PC-9 (cell line): ENCODE measurements at regions not wholly inside any gene's neighbourhood (a gene's known extent, or its start where the extent isn't known, plus 50 kb on each side); places are given as distances from the start of the nearest gene placed in this dataset.

Experiments used
- BruUV-seq: library from RNA; stranded (reverse); fragments of 400-500 nt; replicated peaks from 2 replicates; lab custom pipeline; 2021; lab: Mats Ljungman, UMichigan
- CTCF ChIA-PET: fragments of 300-600 bp; sonication (Branson Sonifier 250); formaldehyde crosslinking; loops from one replicate; lab custom pipeline; 2022; ENCODE audit warnings: antibody characterized with exemption; lab: Charles Lee
- POLR2A ChIA-PET: fragments of 300-600 bp; sonication (Branson Sonifier 250); formaldehyde crosslinking; loops from one replicate; lab custom pipeline; 2022; ENCODE audit warnings: antibody characterized with exemption; ENCODE audit not compliant: unreplicated experiment; lab: Charles Lee
- DNase-seq, 2 experiments: peaks; one replicate each; pipeline versions ENCODE4 v3.0.0 to v3.0.0-alpha.2; 2015 to 2022; ENCODE audit warnings: mixed read lengths in 1 of 2
- H2AFZ ChIP-seq: fragments of 200-600 bp; sonication (generic); 2 replicates; pipeline ENCODE4 v1.8.1; 2017; ENCODE audit warnings: antibody characterized with exemption
- H3F3A ChIP-seq: fragments of 200-600 bp; sonication (generic); 2 replicates; pipeline ENCODE4 v1.8.1; 2017; ENCODE audit warnings: antibody characterized with exemption, mild to moderate bottlenecking, low read depth; ENCODE audit not compliant: insufficient read depth
- H3K27ac ChIP-seq: fragments of 200-600 bp; sonication (generic); 2 replicates; pipeline ENCODE4 v1.6.1; 2016; ENCODE audit warnings: mixed run types
- H3K27me3 ChIP-seq: fragments of 200-600 bp; sonication (generic); 2 replicates; pipeline ENCODE4 v1.6.1; 2016; ENCODE audit warnings: low read depth, mixed run types; ENCODE audit not compliant: insufficient read depth
- H3K36me3 ChIP-seq: fragments of 200-600 bp; sonication (generic); 2 replicates; pipeline ENCODE4 v1.6.1; 2016; ENCODE audit warnings: low read depth, mixed run types
- H3K4me1 ChIP-seq: fragments of 200-600 bp; sonication (generic); replicated peaks from 2 replicates; pipeline ENCODE4 v1.6.1; 2016; ENCODE audit warnings: mixed run types; ENCODE audit not compliant: insufficient read depth
- H3K4me2 ChIP-seq: fragments of 200-600 bp; sonication (generic); 2 replicates; pipeline ENCODE4 v1.6.1; 2017; ENCODE audit warnings: mixed run types
- H3K4me3 ChIP-seq: fragments of 200-600 bp; sonication (generic); 2 replicates; pipeline ENCODE4 v1.6.1; 2016; ENCODE audit warnings: mixed run types
- H3K79me2 ChIP-seq: fragments of 200-600 bp; sonication (generic); 2 replicates; pipeline ENCODE4 v1.6.1; 2017; ENCODE audit warnings: low read depth, mixed run types
- H3K9me2 ChIP-seq: fragments of 200-600 bp; sonication (generic); 2 replicates; pipeline ENCODE4 v1.8.1; 2017; ENCODE audit warnings: mild to moderate bottlenecking; ENCODE audit not compliant: insufficient read depth
- H3K9me3 ChIP-seq: fragments of 200-600 bp; sonication (generic); 2 replicates; pipeline ENCODE4 v1.8.1; 2016; ENCODE audit warnings: low read depth; ENCODE audit not compliant: insufficient read depth
- H4K20me1 ChIP-seq: fragments of 200-600 bp; sonication (generic); 2 replicates; pipeline ENCODE4 v1.8.1; 2017; ENCODE audit not compliant: insufficient read depth
- EZH2 ChIP-seq: fragments of 200-600 bp; sonication (generic); IDR thresholded peaks from 2 replicates; pipeline ENCODE4 v1.8.0; 2017; ENCODE audit warnings: antibody characterized with exemption, low read depth
- intact Hi-C: fragments of 100-400 bp; cut with micrococcal nuclease; formaldehyde crosslinking; loops from one replicate; pipeline ENCODE4 v1.10.0; 2022; ENCODE audit not compliant: unreplicated experiment
- TF ChIP-seq, protein P1 (sequence below): fragments of 200-600 bp; sonication (generic); conservative IDR thresholded peaks from 2 replicates; pipeline ENCODE4 v1.6.1; 2017; ENCODE audit warnings: mixed run types, antibody characterized with exemption, mild to moderate bottlenecking, moderate library complexity

DNA sequence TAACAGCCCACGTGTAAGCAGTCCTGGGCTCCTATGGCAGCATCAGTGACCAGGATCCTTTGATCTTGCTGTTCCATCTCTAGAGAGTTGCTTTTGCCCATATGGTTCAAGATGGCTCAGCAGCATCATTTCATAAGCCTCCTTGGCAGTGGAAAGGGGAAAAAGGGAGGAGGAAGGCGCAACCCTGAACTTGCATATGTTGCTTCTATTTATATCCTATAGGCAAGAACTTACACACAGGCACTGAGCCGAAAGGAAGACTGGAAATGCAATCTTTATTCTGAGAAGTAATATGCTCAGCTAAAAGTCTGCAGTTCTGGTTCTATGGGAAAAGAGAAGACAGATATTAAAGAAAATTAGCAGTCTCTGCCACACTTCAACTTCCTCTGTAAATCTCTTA lies 167.7 kb upstream of the PLXNC1 start:
- no peak overlapping the region for H3K4me2 ChIP-seq
- no peak for TF ChIP-seq EZH2
- TF ChIP-seq, protein P1, sequence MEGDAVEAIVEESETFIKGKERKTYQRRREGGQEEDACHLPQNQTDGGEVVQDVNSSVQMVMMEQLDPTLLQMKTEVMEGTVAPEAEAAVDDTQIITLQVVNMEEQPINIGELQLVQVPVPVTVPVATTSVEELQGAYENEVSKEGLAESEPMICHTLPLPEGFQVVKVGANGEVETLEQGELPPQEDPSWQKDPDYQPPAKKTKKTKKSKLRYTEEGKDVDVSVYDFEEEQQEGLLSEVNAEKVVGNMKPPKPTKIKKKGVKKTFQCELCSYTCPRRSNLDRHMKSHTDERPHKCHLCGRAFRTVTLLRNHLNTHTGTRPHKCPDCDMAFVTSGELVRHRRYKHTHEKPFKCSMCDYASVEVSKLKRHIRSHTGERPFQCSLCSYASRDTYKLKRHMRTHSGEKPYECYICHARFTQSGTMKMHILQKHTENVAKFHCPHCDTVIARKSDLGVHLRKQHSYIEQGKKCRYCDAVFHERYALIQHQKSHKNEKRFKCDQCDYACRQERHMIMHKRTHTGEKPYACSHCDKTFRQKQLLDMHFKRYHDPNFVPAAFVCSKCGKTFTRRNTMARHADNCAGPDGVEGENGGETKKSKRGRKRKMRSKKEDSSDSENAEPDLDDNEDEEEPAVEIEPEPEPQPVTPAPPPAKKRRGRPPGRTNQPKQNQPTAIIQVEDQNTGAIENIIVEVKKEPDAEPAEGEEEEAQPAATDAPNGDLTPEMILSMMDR = no peak
- H3K9me3 ChIP-seq = no peaks in the 10 kb centered on the region
- H3K36me3 ChIP-seq = no peaks in the 10 kb centered on the region
- POLR2A ChIA-PET = no interaction called here
- H3K9me2 ChIP-seq = no peaks in the 10 kb centered on the region
- no peaks in the 10 kb centered on the region for H3K79me2 ChIP-seq
- H4K20me1 ChIP-seq = no peaks in the 10 kb centered on the region
- no peak overlapping the region for H3K4me3 ChIP-seq
- no peak overlapping the region for H2AFZ ChIP-seq
- BruUV-seq = no TSS peak
- CTCF ChIA-PET = no interaction called here
- H3F3A ChIP-seq = no peaks in the 10 kb centered on the region; the same call in 1 of the 2 replicates
- no peaks in the 10 kb centered on the region for H3K27me3 ChIP-seq
- H3K27ac ChIP-seq = no peak overlapping the region
- H3K4me1 ChIP-seq = no peaks in the 10 kb centered on the region
- DNase-seq = no peak
- intact Hi-C loops = no loop called here

DNA sequence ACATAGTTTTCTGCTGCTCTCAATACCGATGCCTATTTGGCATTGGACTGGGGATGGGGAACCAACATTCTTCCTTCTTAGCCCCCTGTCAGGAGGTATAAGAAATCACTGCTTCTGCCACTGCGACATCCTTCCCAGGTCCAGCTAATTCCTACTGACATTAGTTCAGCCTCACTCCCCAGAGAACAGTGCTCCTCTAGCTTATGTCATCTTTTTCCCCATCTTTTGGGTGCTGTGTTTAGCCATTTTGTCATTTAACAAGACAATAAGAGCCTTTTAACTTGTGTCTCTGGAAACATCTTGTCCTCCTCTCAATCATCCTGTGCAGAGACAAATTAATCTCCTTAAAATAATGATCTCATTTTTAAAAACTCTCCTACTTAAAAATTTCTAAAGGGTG lies 167.0 kb upstream of the PLXNC1 start:
- POLR2A ChIA-PET = no interaction called here
- H3K4me2 ChIP-seq = no peak overlapping the region
- no peak overlapping the region for H2AFZ ChIP-seq
- no peaks in the 10 kb centered on the region for H3K36me3 ChIP-seq
- no peaks in the 10 kb centered on the region; the same call in 1 of the 2 replicates for H3F3A ChIP-seq
- TF ChIP-seq, protein P1 = no peak
- no peak for TF ChIP-seq EZH2
- H3K4me3 ChIP-seq = no peak overlapping the region
- no peaks in the 10 kb centered on the region for H3K79me2 ChIP-seq
- H3K27me3 ChIP-seq = no peaks in the 10 kb centered on the region
- H3K9me2 ChIP-seq = no peaks in the 10 kb centered on the region
- no TSS peak for BruUV-seq
- no peaks in the 10 kb centered on the region for H3K4me1 ChIP-seq
- CTCF ChIA-PET = no interaction called here
- no peak overlapping the region for H3K27ac ChIP-seq
- no peaks in the 10 kb centered on the region for H4K20me1 ChIP-seq
- DNase-seq = no peak
- intact Hi-C loops = no loop called here
- H3K9me3 ChIP-seq = no peaks in the 10 kb centered on the region

DNA sequence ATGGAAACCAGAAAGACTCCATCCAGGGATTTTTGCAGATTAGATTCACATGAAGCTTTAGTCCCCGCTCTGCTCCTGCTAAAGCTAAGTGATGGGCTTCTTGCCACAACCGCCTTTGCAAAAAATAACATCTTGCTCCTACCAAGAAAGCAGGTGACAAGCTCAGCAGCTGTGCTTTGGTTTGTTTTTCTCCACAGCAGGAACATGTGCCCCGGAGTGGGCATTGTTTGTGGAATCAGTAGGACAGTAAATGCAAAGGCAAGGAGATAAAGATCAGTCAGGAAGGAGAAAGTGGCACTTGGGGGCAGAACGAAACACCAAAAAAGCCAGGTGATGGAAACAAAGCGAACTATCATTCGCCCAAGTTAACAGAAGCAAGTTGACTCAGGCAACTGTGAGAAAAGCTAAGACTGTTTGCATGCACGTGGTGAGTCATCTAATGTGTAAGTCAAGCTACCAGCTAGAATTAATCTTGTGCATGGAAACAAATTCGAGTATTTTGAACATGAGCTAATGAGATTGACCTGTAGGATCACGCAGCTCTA lies 165.5 kb upstream of the PLXNC1 start:
- POLR2A ChIA-PET = no interaction called here
- intact Hi-C loops = no loop called here
- H3K4me3 ChIP-seq = no peak overlapping the region
- no peaks in the 10 kb centered on the region for H3K36me3 ChIP-seq
- no peaks in the 10 kb centered on the region for H3K27me3 ChIP-seq
- no TSS peak for BruUV-seq
- no peaks in the 10 kb centered on the region for H3K79me2 ChIP-seq
- H3K9me2 ChIP-seq = no peaks in the 10 kb centered on the region
- no peak for DNase-seq
- H4K20me1 ChIP-seq = no peaks in the 10 kb centered on the region
- no peak overlapping the region for H3K27ac ChIP-seq
- TF ChIP-seq, protein P1 = no peak
- no peak for TF ChIP-seq EZH2
- no peaks in the 10 kb centered on the region for H3K9me3 ChIP-seq
- no peak overlapping the region for H3K4me2 ChIP-seq
- no peak overlapping the region for H2AFZ ChIP-seq
- no peaks in the 10 kb centered on the region for H3K4me1 ChIP-seq
- CTCF ChIA-PET = no interaction called here
- no peaks in the 10 kb centered on the region; the same call in 1 of the 2 replicates for H3F3A ChIP-seq
